Astrocyte of the spinal cord (primary cell): ENCODE measurements at regions not wholly inside any gene's neighbourhood (a gene's known extent, or its start where the extent isn't known, plus 50 kb on each side); places are given as distances from the start of the nearest gene placed in this dataset.

ENCODE experiments used
- DNase-seq: peaks from one replicate; pipeline ENCODE4 v3.0.0; 2011; ENCODE audit warnings: low read depth, low spot score
- H3K4me3 ChIP-seq: 2 replicates; pipeline ENCODE4 v1.5.1; 2011; ENCODE audit warnings: low read depth, mild to moderate bottlenecking, low read length, moderate library complexity
- CTCF ChIP-seq: IDR thresholded peaks from 2 replicates; pipeline ENCODE4 v1.5.1; 2012; ENCODE audit warnings: low read depth, mild to moderate bottlenecking, low read length, inconsistent platforms
- in situ Hi-C: cut with HindIII; loops from 2 replicates; pipeline ENCODE4 v1.10.0; 2017; ENCODE audit warnings: low sequenced_read_pairs

- peak; percentile 81 for DNase-seq
- TF ChIP-seq CTCF: no peak
- in situ Hi-C loops: no loop called here
- H3K4me3 ChIP-seq: no peak overlapping the region
Observed at GRCh38 chr20:53750827-53751619, 157.4 kb upstream of the ZNF217 start.

GRCh38 chr20:53749499-53749898, 155.9 kb upstream of the ZNF217 start:
- TF ChIP-seq CTCF: no peak
- in situ Hi-C loops: no loop called here
- no peak overlapping the region for H3K4me3 ChIP-seq
- no peak for DNase-seq

GRCh38 chr20:53748821-53749421, 155.3 kb upstream of the ZNF217 start:
- H3K4me3 ChIP-seq: no peak overlapping the region
- DNase-seq: peak; percentile 77
- no peak for TF ChIP-seq CTCF
- in situ Hi-C loops: no loop called here

GRCh38 chr20:53748176-53748575, 154.5 kb upstream of the ZNF217 start:
- DNase-seq: no peak
- TF ChIP-seq CTCF: no peak
- no peak overlapping the region for H3K4me3 ChIP-seq
- in situ Hi-C loops: no loop called here

GRCh38 chr20:53743607-53744260, 150.1 kb upstream of the ZNF217 start:
- no peak for DNase-seq
- TF ChIP-seq CTCF: no peak
- no peak overlapping the region for H3K4me3 ChIP-seq
- in situ Hi-C loops: no loop called here

DNA sequence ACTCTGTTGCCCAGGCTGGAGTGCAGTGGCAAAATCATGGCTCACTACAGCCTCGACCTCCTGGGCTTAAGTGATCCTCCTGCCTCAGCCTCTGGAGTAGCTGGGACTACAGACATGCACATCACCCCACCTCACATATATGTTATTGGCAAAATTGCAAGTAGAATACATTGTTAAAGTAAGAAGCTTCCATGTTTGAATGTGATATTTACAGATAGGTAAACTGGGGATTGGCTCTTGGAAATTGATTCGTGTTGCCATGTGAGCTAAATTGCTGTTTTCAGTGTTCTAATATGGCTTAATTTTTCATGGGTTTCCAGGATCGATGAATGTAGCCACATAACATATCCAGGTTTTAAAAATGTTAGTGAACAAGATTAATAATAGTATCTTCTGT, 149.0 kb upstream of the ZNF217 start:
- no peak overlapping the region for H3K4me3 ChIP-seq
- no peak for DNase-seq
- in situ Hi-C loops: no loop called here
- no peak for TF ChIP-seq CTCF
